ENCODE measurements at regions not wholly inside any gene's neighbourhood (a gene's known extent, or its start where the extent isn't known, plus 50 kb on each side); places are given as distances from the start of the nearest gene placed in this dataset.
A peak's percentile ranks its signal among the peaks of the same experiment; 100 is the strongest.

DNA sequence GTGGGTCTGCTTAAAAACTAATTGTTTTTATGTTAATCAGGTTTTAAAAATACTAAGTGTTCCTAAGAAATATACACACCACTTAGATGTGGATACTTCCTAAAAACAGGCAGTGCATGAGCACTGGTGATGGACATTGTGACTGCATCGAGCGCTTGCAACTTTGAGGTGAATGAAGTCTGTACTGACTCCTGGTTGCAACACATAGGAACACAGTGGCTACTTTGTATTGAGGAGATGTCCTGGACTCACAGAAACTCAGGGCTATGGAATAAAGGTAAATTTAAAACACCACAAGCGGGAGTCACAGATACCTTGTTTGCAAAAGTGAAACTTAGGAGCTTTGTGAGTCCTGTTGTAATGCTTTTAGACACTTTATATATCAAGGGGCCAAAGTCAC lies 55.6 kb upstream of the POLR1H start:
- CTCF ChIA-PET (ENCODE audit: partially characterized antibody): interaction anchor here (0.8 to 1.4 kb wide), 3 partner anchors 31 to 267 kb away, joined by 3 to 8 read pairs (median 5); no protein-coding TSS in a partner anchor
- peak overlapping the region in 1 of 2 experiments; percentile 59; a peak in 1 of 4 replicates for H3K4me2 ChIP-seq (ENCODE audit: insufficient read depth in 1 of 2, low read depth in 2 of 2, low read length in 2 of 2)
- TF ChIP-seq RAD21 (IDR thresholded peaks at IDR 0.05 in 1 of 2, conservative IDR thresholded peaks at IDR 0.05 in 1 of 2; ENCODE audit: low read depth in 2 of 2, low read length in 2 of 2) (no peak), CREB1 (IDR thresholded peaks at IDR 0.05) (no peak), SIX5 (IDR thresholded peaks at IDR 0.05; ENCODE audit: low read depth, low read length) (no peak), SIRT6 (IDR thresholded peaks at IDR 0.05; ENCODE audit: low read length) (no peak), NRF1 (IDR thresholded peaks at IDR 0.05; ENCODE audit: low read depth, low read length) (no peak), HDAC2 (IDR thresholded peaks at IDR 0.05; ENCODE audit: borderline replicate concordance in 1 of 2, low read depth in 2 of 2, low read length in 2 of 2) (no peak), SP2 (IDR thresholded peaks at IDR 0.05; ENCODE audit: low read length) (no peak), MAFK (IDR thresholded peaks at IDR 0.05; ENCODE audit: low read depth, low read length) (no peak), ATF2 (IDR thresholded peaks at IDR 0.05; ENCODE audit: low read length) (no peak), BACH1 (IDR thresholded peaks at IDR 0.05; ENCODE audit: low read length) (no peak), CBX8 (IDR thresholded peaks at IDR 0.05; ENCODE audit: borderline replicate concordance, low read depth, low read length) (no peak), YY1 (IDR thresholded peaks at IDR 0.05; ENCODE audit: low read depth, low read length) (no peak)

More for the DNA sequence above, 55.6 kb upstream of the POLR1H start:
- Histone ChIP-seq H3K4me3 (ENCODE audit: extremely low read depth in 1 of 4, insufficient read depth in 2 of 4, low read depth in 3 of 4, low read length in 4 of 4) (no peak overlapping the region), H4K20me1 (replicated peaks in 1 of 2; ENCODE audit: control insufficient read depth in 1 of 2, insufficient read depth in 2 of 2, low read length in 2 of 2) (peaks cover 0 to 1% of the 10 kb centered on the region in 2 experiments), H2AK5ac (ENCODE audit: low read depth, low read length) (no peak overlapping the region), H2BK12ac (ENCODE audit: low read depth, low read length) (no peak overlapping the region), H3K27ac (ENCODE audit: low read depth, low read length) (no peak overlapping the region), H3K23ac (ENCODE audit: insufficient read length) (no peak overlapping the region), H2BK120ac (replicated peaks; ENCODE audit: low read depth, low read length) (no peak overlapping the region), H4K8ac (ENCODE audit: extremely low read depth, insufficient read depth, low read length) (no peak overlapping the region), H4K5ac (ENCODE audit: insufficient read length, low read depth, low read length) (no peak overlapping the region), H3K56ac (replicated peaks; ENCODE audit: insufficient read length, low read depth, low read length) (no peak overlapping the region), H2BK5ac (ENCODE audit: low read depth, low read length) (no peak overlapping the region), H3K4me1 (replicated peaks in 1 of 4; ENCODE audit: control insufficient read depth in 3 of 4, insufficient read depth in 4 of 4, low read length in 3 of 4) (peaks cover 0 to 10% (median 3%) of the 10 kb centered on the region in 4 experiments; a peak in 2 of 7 replicates), H3K23me2 (ENCODE audit: low read depth, low read length) (peaks cover 13% of the 10 kb centered on the region; the same call in 1 of the 2 replicates), H2BK20ac (ENCODE audit: low read length) (no peak overlapping the region), H3K9me3 (ENCODE audit: insufficient read depth in 2 of 2, low read depth in 1 of 2, low read length in 1 of 2) (no peaks in the 10 kb centered on the region), H3K9ac (replicated peaks in 1 of 4; ENCODE audit: extremely low read depth in 1 of 4, low read depth in 3 of 4, low read length in 3 of 4) (no peak overlapping the region), H4K91ac (replicated peaks; ENCODE audit: insufficient read length, low read length) (no peak overlapping the region), H2AFZ (ENCODE audit: low read length) (no peak overlapping the region), H3K79me1 (ENCODE audit: low read depth, low read length) (no peaks in the 10 kb centered on the region), H3K79me2 (ENCODE audit: control insufficient read depth in 1 of 2, insufficient read depth in 2 of 2, low read length in 2 of 2) (no peaks in the 10 kb centered on the region), H2BK15ac (ENCODE audit: low read length) (no peak overlapping the region), H3K27me3 (replicated peaks in 1 of 4; ENCODE audit: control insufficient read depth in 3 of 4, extremely low read depth in 1 of 4, insufficient read depth in 3 of 4, low read length in 3 of 4) (peaks cover 25 to 48% (median 42%) of the 10 kb centered on the region in 4 experiments), H3K4ac (replicated peaks; ENCODE audit: insufficient read length, low read depth, low read length) (no peak overlapping the region), H3K14ac (ENCODE audit: insufficient read length) (no peak overlapping the region), H3K18ac (ENCODE audit: extremely low read depth, low read length) (no peak overlapping the region), H3K36me3 (ENCODE audit: control insufficient read depth in 2 of 4, insufficient read depth in 4 of 4, low read length in 3 of 4) (no peaks in the 10 kb centered on the region; a peak in 1 of 8 replicates)
- DNase-seq (ENCODE audit: low read depth in 1 of 2, low spot score in 2 of 2) (no peak), FAIRE-seq (no peak)
- WGBS, 2 experiments (ENCODE audit: extremely low coverage in 1 of 2, insufficient coverage in 1 of 2, insufficient read length in 1 of 2, insufficient replicate concordance in 2 of 2, low coverage in 1 of 2, low lambda C conversion rate in 2 of 2, missing lambda C conversion rate in 1 of 2): 91% methylated on average over 3 of the region's 3 CpGs; no CpG with 5 or more reads in 1 of the 2 experiments
- POLR2A ChIA-PET (ENCODE audit: partially characterized antibody): interaction anchor here (0.6 kb wide), 1 partner anchor 30 kb away, joined by 3 read pairs; no protein-coding TSS in a partner anchor

Measured in H1 (cell line).